Natural killer cell (primary cell): ENCODE measurements at regions not wholly inside any gene's neighbourhood (a gene's known extent, or its start where the extent isn't known, plus 50 kb on each side); places are given as distances from the start of the nearest gene placed in this dataset.

Source experiments
- ATAC-seq, 3 donors: fragments of 150-1000 bp in 2 of 3; fragments of 200-7000 bp in 1 of 3; cut with Tn5 transposase; 1 replicate in 1 of 3; 2 replicates in 2 of 3; pipeline ENCODE4 v1.10.0; 2021; ENCODE audit warnings: mild to moderate bottlenecking in 2 of 3, moderate library complexity in 2 of 3
- DNase-seq, 2 donors: peaks; one replicate each; pipeline versions ENCODE4 v3.0.0 to v3.0.0-alpha.2; 2013 to 2021; ENCODE audit warnings: mixed read lengths in 1 of 2
- H3K27ac ChIP-seq: one replicate; pipeline ENCODE4 v1.5.1; 2013; ENCODE audit warnings: mild to moderate bottlenecking, low read length
- H3K27me3 ChIP-seq: one replicate; pipeline ENCODE4 v1.6.1; 2013; ENCODE audit warnings: low read length; ENCODE audit not compliant: control insufficient read depth, insufficient read depth
- H3K36me3 ChIP-seq: one replicate; pipeline ENCODE4 v1.6.1; 2013; ENCODE audit warnings: low read length; ENCODE audit not compliant: control insufficient read depth, insufficient read depth
- H3K4me1 ChIP-seq: one replicate; pipeline ENCODE4 v1.6.1; 2013; ENCODE audit warnings: low read length; ENCODE audit not compliant: control insufficient read depth, insufficient read depth
- H3K4me3 ChIP-seq: one replicate; pipeline ENCODE4 v1.5.1; 2013; ENCODE audit warnings: low read length
- H3K9me3 ChIP-seq: one replicate; pipeline ENCODE4 v1.6.1; 2013; ENCODE audit warnings: low read length; ENCODE audit not compliant: control insufficient read depth, insufficient read depth
- H3K27ac Mint-ChIP-seq, 2 donors: one replicate each; pipeline ENCODE4 v1.8.0; 2022; ENCODE audit warnings: mild to moderate bottlenecking in 2 of 2, mixed read lengths in 2 of 2, moderate library complexity in 1 of 2
- H3K27me3 Mint-ChIP-seq, 2 donors: one replicate each; pipeline ENCODE4 v1.8.0; 2022; ENCODE audit warnings: low read depth in 2 of 2, mixed read lengths in 2 of 2
- H3K36me3 Mint-ChIP-seq: one replicate; pipeline ENCODE4 v1.8.0; 2022; ENCODE audit warnings: mixed read lengths
- H3K4me1 Mint-ChIP-seq, 2 donors: one replicate each; pipeline ENCODE4 v1.8.0; 2022; ENCODE audit warnings: mixed read lengths in 2 of 2
- H3K4me3 Mint-ChIP-seq: one replicate; pipeline ENCODE4 v1.8.0; 2022; ENCODE audit warnings: mild to moderate bottlenecking, moderate library complexity, mixed read lengths
- H3K9me3 Mint-ChIP-seq, 2 donors: one replicate each; pipeline ENCODE4 v1.8.0; 2022; ENCODE audit warnings: mixed read lengths in 2 of 2
- CTCF ChIP-seq: fragments of 200-600 bp; IDR thresholded peaks from one replicate; pipeline ENCODE4 v1.8.0; 2022; ENCODE audit warnings: antibody characterized with exemption
- WGBS: methylation state at CpG from one replicate; pipeline ENCODE4 v1.1.7; 2013; ENCODE audit warnings: missing lambda C conversion rate; ENCODE audit not compliant: insufficient coverage; 5-methylcytosine and 5-hydroxymethylcytosine counted together
- intact Hi-C: fragments of 100-400 bp; cut with micrococcal nuclease; formaldehyde crosslinking; loops from one replicate; pipeline ENCODE4 v1.14.2; 2022

GRCh38 chr2:187834787-187835186 lies 280.6 kb upstream of the TFPI start:
- Mint-ChIP-seq H3K9me3 (no peaks in the 10 kb centered on the region), H3K27ac (no peak overlapping the region), H3K4me3 (no peak overlapping the region), H3K4me1 (no peaks in the 10 kb centered on the region), H3K27me3 (no peaks in the 10 kb centered on the region), H3K36me3 (no peaks in the 10 kb centered on the region)
- no peak for TF ChIP-seq CTCF
- no peak for ATAC-seq
- DNase-seq: no peak
- intact Hi-C loops: no loop called here
- H3K27me3 ChIP-seq: no peaks in the 10 kb centered on the region
- WGBS: 96% methylated on average over 5 of the region's 5 CpGs
- no peaks in the 10 kb centered on the region for H3K4me1 ChIP-seq
- H3K36me3 ChIP-seq: no peaks in the 10 kb centered on the region
- no peaks in the 10 kb centered on the region for H3K9me3 ChIP-seq
- H3K27ac ChIP-seq: no peak overlapping the region
- no peak overlapping the region for H3K4me3 ChIP-seq

- Histone ChIP-seq H3K4me1 (no peaks in the 10 kb centered on the region), H3K27ac (no peak overlapping the region), H3K27me3 (no peaks in the 10 kb centered on the region), H3K36me3 (no peaks in the 10 kb centered on the region), H3K9me3 (no peaks in the 10 kb centered on the region), H3K4me3 (no peak overlapping the region)
- H3K36me3 Mint-ChIP-seq: no peaks in the 10 kb centered on the region
- no peak overlapping the region for H3K4me3 Mint-ChIP-seq
- DNase-seq: no peak
- no peak for ATAC-seq
- intact Hi-C loops: no loop called here
- no peaks in the 10 kb centered on the region for H3K4me1 Mint-ChIP-seq
- H3K27ac Mint-ChIP-seq: no peak overlapping the region
- no peaks in the 10 kb centered on the region for H3K27me3 Mint-ChIP-seq
- no peaks in the 10 kb centered on the region for H3K9me3 Mint-ChIP-seq
- TF ChIP-seq CTCF: no peak
- WGBS: no CpG with 5 or more reads among the region's 1 CpG
Measured at GRCh38 chr2:187838690-187839089, 284.5 kb upstream of the TFPI start.

- Histone ChIP-seq H3K36me3 (no peaks in the 10 kb centered on the region), H3K27me3 (no peaks in the 10 kb centered on the region), H3K27ac (no peak overlapping the region), H3K9me3 (no peaks in the 10 kb centered on the region), H3K4me1 (no peaks in the 10 kb centered on the region), H3K4me3 (no peak overlapping the region)
- no peak for TF ChIP-seq CTCF
- Mint-ChIP-seq H3K9me3 (peaks cover 0 to 3% of the 10 kb centered on the region in 2 donors), H3K27ac (no peak overlapping the region), H3K36me3 (no peaks in the 10 kb centered on the region), H3K27me3 (no peaks in the 10 kb centered on the region), H3K4me1 (no peaks in the 10 kb centered on the region), H3K4me3 (no peak overlapping the region)
- WGBS: 92% methylated on average over 4 of the region's 4 CpGs
- intact Hi-C loops: no loop called here
- ATAC-seq: no peak
- DNase-seq: no peak
Measured at GRCh38 chr2:187842315-187842714, 288.1 kb upstream of the TFPI start.

- Histone ChIP-seq H3K27ac (no peak overlapping the region), H3K4me1 (no peaks in the 10 kb centered on the region), H3K36me3 (no peaks in the 10 kb centered on the region), H3K9me3 (no peaks in the 10 kb centered on the region), H3K27me3 (no peaks in the 10 kb centered on the region), H3K4me3 (no peak overlapping the region)
- intact Hi-C loops: no loop called here
- Mint-ChIP-seq H3K36me3 (no peaks in the 10 kb centered on the region), H3K27ac (no peak overlapping the region), H3K4me1 (no peaks in the 10 kb centered on the region), H3K27me3 (no peaks in the 10 kb centered on the region), H3K4me3 (no peak overlapping the region), H3K9me3 (peaks cover 0 to 3% of the 10 kb centered on the region in 2 donors)
- ATAC-seq: no peak
- peak in 1 of 2 donors; percentile 7 for DNase-seq
- no peak for TF ChIP-seq CTCF
- WGBS: 54% methylated on average over 6 of the region's 8 CpGs
Measured at GRCh38 chr2:187842978-187843847, 289.0 kb upstream of the TFPI start.
